KMS-11 (cell line): ENCODE measurements at regions not wholly inside any gene's neighbourhood (a gene's known extent, or its start where the extent isn't known, plus 50 kb on each side); places are given as distances from the start of the nearest gene placed in this dataset.

Source experiments
- H2AFZ ChIP-seq: fragments of 200-600 bp; sonication (generic); 2 replicates; pipeline ENCODE4 v1.6.1; 2016; ENCODE audit warnings: antibody characterized with exemption, mixed run types, low read depth
- H3K27ac ChIP-seq: fragments of 200-600 bp; sonication (generic); 2 replicates; pipeline ENCODE4 v1.6.1; 2016; ENCODE audit warnings: mild to moderate bottlenecking, mixed run types
- H3K27me3 ChIP-seq: fragments of 200-600 bp; sonication (generic); 2 replicates; pipeline ENCODE4 v1.6.1; 2017; ENCODE audit warnings: mild to moderate bottlenecking, low read depth, mixed run types, moderate library complexity; ENCODE audit not compliant: insufficient read depth
- H3K36me3 ChIP-seq: fragments of 200-600 bp; sonication (generic); 2 replicates; pipeline ENCODE4 v1.6.1; 2017; ENCODE audit warnings: mild to moderate bottlenecking, mixed run types; ENCODE audit not compliant: insufficient read depth
- H3K4me1 ChIP-seq: fragments of 200-600 bp; sonication (generic); 2 replicates; pipeline ENCODE4 v1.6.1; 2016; ENCODE audit warnings: mild to moderate bottlenecking, low read depth, mixed run types; ENCODE audit not compliant: poor library complexity, severe bottlenecking
- H3K4me2 ChIP-seq: fragments of 200-600 bp; sonication (generic); 2 replicates; pipeline ENCODE4 v1.7.0; 2016; ENCODE audit warnings: mild to moderate bottlenecking, mixed run types
- H3K4me3 ChIP-seq: fragments of 200-600 bp; sonication (generic); IDR thresholded peaks from 2 replicates; pipeline ENCODE4 v1.6.1; 2017; ENCODE audit warnings: low read depth, low read length, mixed read lengths; ENCODE audit not compliant: insufficient read depth
- H3K79me2 ChIP-seq: fragments of 200-600 bp; sonication (generic); 2 replicates; pipeline ENCODE4 v1.6.1; 2016; ENCODE audit warnings: low read depth, mixed run types; ENCODE audit not compliant: insufficient read depth
- H3K9ac ChIP-seq: fragments of 200-600 bp; sonication (generic); 2 replicates; pipeline ENCODE4 v1.6.1; 2016; ENCODE audit warnings: mild to moderate bottlenecking, mixed run types
- H4K20me1 ChIP-seq: fragments of 200-600 bp; sonication (generic); 2 replicates; pipeline ENCODE4 v1.6.1; 2016; ENCODE audit warnings: mild to moderate bottlenecking, mixed run types; ENCODE audit not compliant: insufficient read depth
- CTCF ChIP-seq: fragments of 200-600 bp; sonication (generic); conservative IDR thresholded peaks from 2 replicates; pipeline ENCODE4 v1.6.1; 2017; ENCODE audit warnings: low read depth, mild to moderate bottlenecking, antibody characterized with exemption, low read length, moderate library complexity, mixed read lengths

- Histone ChIP-seq H3K27ac (no peak overlapping the region), H3K4me2 (no peak overlapping the region), H3K4me3 (no peak overlapping the region), H4K20me1 (no peaks in the 10 kb centered on the region), H3K79me2 (no peaks in the 10 kb centered on the region), H3K9ac (no peak overlapping the region), H3K4me1 (no peaks in the 10 kb centered on the region), H2AFZ (no peak overlapping the region), H3K36me3 (no peaks in the 10 kb centered on the region), H3K27me3 (no peaks in the 10 kb centered on the region)
- no peak for TF ChIP-seq CTCF
These were observed 104.9 kb upstream of the ZNF618 start for GRCh38 chr9:113771199-113771598.

- Histone ChIP-seq H3K36me3 (no peaks in the 10 kb centered on the region), H3K4me3 (no peak overlapping the region), H3K27me3 (no peaks in the 10 kb centered on the region), H3K27ac (no peak overlapping the region), H3K79me2 (no peaks in the 10 kb centered on the region), H3K4me1 (no peaks in the 10 kb centered on the region), H2AFZ (no peak overlapping the region), H4K20me1 (no peaks in the 10 kb centered on the region), H3K4me2 (no peak overlapping the region), H3K9ac (no peak overlapping the region)
- no peak for TF ChIP-seq CTCF
These were observed 103.8 kb upstream of the ZNF618 start for GRCh38 chr9:113772121-113772810.

GRCh38 chr9:113774963-113775362 is 101.1 kb upstream of the ZNF618 start:
- H3K79me2 ChIP-seq, result no peaks in the 10 kb centered on the region
- H3K36me3 ChIP-seq, result no peaks in the 10 kb centered on the region
- H2AFZ ChIP-seq, result no peak overlapping the region
- no peak overlapping the region for H3K27ac ChIP-seq
- TF ChIP-seq CTCF, result no peak
- no peak overlapping the region for H3K9ac ChIP-seq
- H3K4me1 ChIP-seq, result no peaks in the 10 kb centered on the region
- H3K4me3 ChIP-seq, result no peak overlapping the region
- no peaks in the 10 kb centered on the region for H3K27me3 ChIP-seq
- no peaks in the 10 kb centered on the region for H4K20me1 ChIP-seq
- no peak overlapping the region for H3K4me2 ChIP-seq

- H3K27me3 ChIP-seq, result no peaks in the 10 kb centered on the region
- H3K27ac ChIP-seq, result no peak overlapping the region
- no peak overlapping the region for H3K4me2 ChIP-seq
- H2AFZ ChIP-seq, result no peak overlapping the region
- H3K36me3 ChIP-seq, result no peaks in the 10 kb centered on the region
- H3K4me3 ChIP-seq, result no peak overlapping the region
- no peaks in the 10 kb centered on the region for H3K79me2 ChIP-seq
- TF ChIP-seq CTCF, result no peak
- no peaks in the 10 kb centered on the region for H4K20me1 ChIP-seq
- H3K9ac ChIP-seq, result no peak overlapping the region
- H3K4me1 ChIP-seq, result no peaks in the 10 kb centered on the region
These were observed 100.4 kb upstream of the ZNF618 start for GRCh38 chr9:113775749-113776148.
